Effector memory CD4-positive, alpha-beta T cell (primary cell): ENCODE measurements at regions not wholly inside any gene's neighbourhood (a gene's known extent, or its start where the extent isn't known, plus 50 kb on each side); places are given as distances from the start of the nearest gene placed in this dataset.

Experiments
- DNase-seq, 3 donors: peaks; one replicate each; pipeline ENCODE4 v3.0.0-alpha.2; 2020
- H3K27ac ChIP-seq: 2 replicates; pipeline ENCODE4 v1.7.0; 2013; ENCODE audit warnings: mild to moderate bottlenecking, low read length, moderate library complexity; ENCODE audit not compliant: insufficient read depth, poor library complexity, severe bottlenecking
- H3K27me3 ChIP-seq: replicated peaks from 2 replicates; pipeline ENCODE4 v1.7.0; 2013; ENCODE audit warnings: mild to moderate bottlenecking, low read length; ENCODE audit not compliant: insufficient read depth, control insufficient read depth, poor library complexity, severe bottlenecking
- H3K36me3 ChIP-seq: 2 replicates; pipeline ENCODE4 v1.7.0; 2013; ENCODE audit warnings: mild to moderate bottlenecking, low read length, moderate library complexity; ENCODE audit not compliant: control insufficient read depth, insufficient read depth
- H3K4me1 ChIP-seq: 2 replicates; pipeline ENCODE4 v1.7.0; 2013; ENCODE audit warnings: low read length, mild to moderate bottlenecking; ENCODE audit not compliant: control insufficient read depth, insufficient read depth, poor library complexity, severe bottlenecking
- H3K4me3 ChIP-seq: 2 replicates; pipeline ENCODE4 v1.7.0; 2013; ENCODE audit warnings: low read length, low read depth, mild to moderate bottlenecking; ENCODE audit not compliant: insufficient read depth, poor library complexity, severe bottlenecking
- H3K9me3 ChIP-seq: 2 replicates; pipeline ENCODE4 v1.7.0; 2013; ENCODE audit warnings: mild to moderate bottlenecking, low read length, moderate library complexity; ENCODE audit not compliant: control insufficient read depth

GRCh38 chr21:16181018-16181417 lies 451.2 kb downstream of the USP25 start:
- Histone ChIP-seq H3K4me3 (no peak overlapping the region), H3K4me1 (no peaks in the 10 kb centered on the region), H3K27me3 (no peaks in the 10 kb centered on the region), H3K27ac (no peak overlapping the region), H3K36me3 (no peaks in the 10 kb centered on the region), H3K9me3 (no peaks in the 10 kb centered on the region)
- no peak for DNase-seq

- no peaks in the 10 kb centered on the region for H3K9me3 ChIP-seq
- no peaks in the 10 kb centered on the region for H3K27me3 ChIP-seq
- no peak overlapping the region for H3K27ac ChIP-seq
- H3K4me3 ChIP-seq = no peak overlapping the region
- no peak for DNase-seq
- no peaks in the 10 kb centered on the region for H3K36me3 ChIP-seq
- H3K4me1 ChIP-seq = no peaks in the 10 kb centered on the region
These were observed 456.0 kb downstream of the USP25 start for GRCh38 chr21:16185766-16186165.

- Histone ChIP-seq H3K9me3 (no peaks in the 10 kb centered on the region), H3K4me1 (no peaks in the 10 kb centered on the region), H3K36me3 (no peaks in the 10 kb centered on the region), H3K27ac (no peak overlapping the region), H3K27me3 (no peaks in the 10 kb centered on the region), H3K4me3 (no peak overlapping the region)
- DNase-seq = no peak
These were observed 457.0 kb downstream of the USP25 start for GRCh38 chr21:16186742-16187141.

DNA sequence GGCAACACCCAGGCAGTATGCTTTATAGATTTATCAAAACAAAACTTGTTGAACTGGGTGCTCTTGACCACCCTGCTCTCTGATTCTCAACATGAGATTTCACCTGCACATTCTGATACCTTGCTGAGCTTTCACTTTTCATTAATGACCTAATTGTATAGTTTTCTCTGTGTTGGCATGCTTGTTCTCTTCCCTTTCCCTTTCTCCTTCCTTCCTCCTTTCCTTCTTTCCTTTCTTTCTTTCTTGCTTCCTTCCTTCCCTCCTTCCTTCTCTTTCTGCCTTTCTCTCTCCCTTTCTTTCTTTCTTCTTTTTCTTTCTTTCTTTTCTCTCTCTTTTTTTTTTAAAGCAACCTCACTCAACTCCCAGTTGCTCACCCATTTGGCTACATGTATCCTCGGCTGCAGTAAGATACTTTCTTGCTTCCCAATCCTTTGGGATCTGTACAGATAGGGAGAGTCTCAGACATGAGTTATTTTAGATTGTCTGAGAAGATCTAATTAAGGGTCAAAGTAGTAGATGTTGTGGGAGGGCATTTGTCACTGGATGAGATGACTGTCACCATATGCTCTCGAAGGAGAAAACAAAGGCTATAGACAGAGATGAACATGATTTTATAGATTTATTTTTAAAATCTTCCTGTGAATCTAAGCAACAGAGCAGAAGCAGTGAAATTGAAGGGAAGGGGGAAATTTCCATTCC lies 458.0 kb downstream of the USP25 start:
- Histone ChIP-seq H3K27me3 (no peaks in the 10 kb centered on the region), H3K36me3 (no peaks in the 10 kb centered on the region), H3K27ac (no peak overlapping the region), H3K4me3 (no peak overlapping the region), H3K9me3 (no peaks in the 10 kb centered on the region), H3K4me1 (no peaks in the 10 kb centered on the region)
- no peak for DNase-seq

GRCh38 chr21:16192902-16193301 lies 463.1 kb downstream of the USP25 start:
- H3K4me1 ChIP-seq = no peaks in the 10 kb centered on the region
- DNase-seq = no peak
- H3K4me3 ChIP-seq = no peak overlapping the region
- no peaks in the 10 kb centered on the region for H3K27me3 ChIP-seq
- H3K36me3 ChIP-seq = no peaks in the 10 kb centered on the region
- H3K27ac ChIP-seq = no peak overlapping the region
- H3K9me3 ChIP-seq = no peaks in the 10 kb centered on the region

DNA sequence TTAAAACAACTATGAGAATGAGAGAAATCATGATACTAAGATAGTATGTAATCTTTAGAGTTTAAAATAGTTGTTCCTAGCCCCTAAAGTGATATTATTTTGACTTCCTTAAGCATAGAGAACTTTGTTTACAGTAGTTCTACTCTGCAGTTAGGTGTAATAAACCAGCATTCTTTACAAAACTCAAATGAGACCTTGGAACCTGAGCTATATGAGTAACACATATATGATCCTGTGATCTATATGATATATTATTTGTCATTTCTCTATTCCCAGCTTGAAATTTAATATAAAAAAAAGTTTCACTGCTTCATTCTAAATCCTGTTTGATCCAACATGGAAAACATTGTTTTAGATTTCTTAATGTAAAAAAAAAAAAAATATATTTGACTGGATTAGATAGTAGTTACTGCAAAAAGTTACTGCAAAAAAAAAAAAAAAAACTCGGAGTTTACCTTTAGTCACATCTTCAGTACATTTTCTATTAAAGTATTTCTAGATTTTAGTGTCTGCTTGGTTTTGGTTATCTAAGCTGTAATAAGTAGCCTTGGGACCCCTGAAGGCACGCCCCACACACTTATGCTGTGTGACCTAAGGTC lies 463.8 kb downstream of the USP25 start:
- H3K27me3 ChIP-seq = no peaks in the 10 kb centered on the region
- no peak overlapping the region for H3K27ac ChIP-seq
- no peak for DNase-seq
- no peaks in the 10 kb centered on the region for H3K9me3 ChIP-seq
- H3K4me1 ChIP-seq = no peaks in the 10 kb centered on the region
- no peak overlapping the region for H3K4me3 ChIP-seq
- H3K36me3 ChIP-seq = no peaks in the 10 kb centered on the region

DNA sequence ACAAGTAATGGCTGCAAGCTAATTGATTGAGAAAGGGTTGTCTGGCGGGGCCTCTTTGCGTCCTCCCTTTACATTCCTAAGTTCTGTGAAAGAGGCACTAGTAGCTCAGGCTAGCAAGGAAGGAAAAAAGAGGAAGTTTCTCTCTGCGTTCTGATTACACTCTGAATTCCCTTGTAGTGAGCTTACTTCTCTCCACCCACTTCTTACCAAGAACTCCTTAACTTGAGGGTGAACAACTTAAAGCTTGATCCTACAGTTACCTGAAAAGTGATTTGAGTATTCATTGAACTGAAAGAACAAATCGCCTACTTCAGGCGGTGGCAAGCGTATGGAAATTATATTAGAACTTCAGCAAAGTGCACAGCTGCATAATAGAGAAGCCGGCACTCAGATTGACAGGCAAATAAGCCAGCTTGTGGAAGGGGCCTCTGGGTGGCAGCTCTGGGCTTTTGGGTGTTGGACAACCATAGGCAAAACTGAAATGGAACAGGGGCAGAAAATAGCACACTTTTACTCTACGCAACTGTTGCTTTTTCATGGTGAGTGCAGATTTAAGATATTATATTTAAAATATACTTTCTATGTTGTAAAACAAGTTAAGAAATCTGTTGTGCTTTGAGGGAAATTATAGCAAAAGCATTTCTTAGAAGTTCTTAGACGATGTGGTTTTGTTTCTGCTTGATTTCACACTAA lies 464.5 kb downstream of the USP25 start:
- H3K36me3 ChIP-seq = no peaks in the 10 kb centered on the region
- no peaks in the 10 kb centered on the region for H3K9me3 ChIP-seq
- no peak for DNase-seq
- no peaks in the 10 kb centered on the region for H3K4me1 ChIP-seq
- H3K27ac ChIP-seq = no peak overlapping the region
- H3K27me3 ChIP-seq = no peaks in the 10 kb centered on the region
- no peak overlapping the region for H3K4me3 ChIP-seq

GRCh38 chr21:16194788-16195537 lies 465.2 kb downstream of the USP25 start:
- no peak overlapping the region for H3K27ac ChIP-seq
- H3K4me3 ChIP-seq = no peak overlapping the region

DNA sequence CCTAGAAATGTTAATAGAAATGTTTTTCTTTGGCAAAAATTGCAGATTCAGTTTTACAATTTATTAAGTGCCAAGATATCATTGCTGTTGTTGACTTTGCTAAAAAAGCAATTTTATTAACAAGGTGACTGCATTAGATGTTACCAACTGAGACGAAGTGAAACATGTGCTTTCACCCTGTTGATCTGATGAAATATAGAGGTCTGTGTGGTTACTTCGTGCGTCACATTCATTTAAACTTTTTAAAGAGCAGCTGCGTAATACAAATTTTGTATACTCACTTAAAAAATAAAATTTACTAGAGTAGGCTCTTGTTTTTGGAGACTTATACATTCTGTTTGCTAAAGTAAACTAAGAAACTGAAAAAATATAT lies 465.7 kb downstream of the USP25 start:
- H3K4me3 ChIP-seq = no peak overlapping the region
- H3K27me3 ChIP-seq = no peaks in the 10 kb centered on the region
- no peaks in the 10 kb centered on the region for H3K9me3 ChIP-seq
- H3K36me3 ChIP-seq = no peaks in the 10 kb centered on the region
- H3K27ac ChIP-seq = no peak overlapping the region
- no peaks in the 10 kb centered on the region for H3K4me1 ChIP-seq
- DNase-seq = no peak

More at GRCh38 chr21:16194788-16195537, 465.2 kb downstream of the USP25 start:
- Histone ChIP-seq H3K36me3 (no peaks in the 10 kb centered on the region), H3K4me1 (no peaks in the 10 kb centered on the region), H3K9me3 (no peaks in the 10 kb centered on the region), H3K27me3 (no peaks in the 10 kb centered on the region)
- DNase-seq = no peak

GRCh38 chr21:16196001-16196400 lies 466.2 kb downstream of the USP25 start:
- Histone ChIP-seq H3K9me3 (no peaks in the 10 kb centered on the region), H3K4me1 (no peaks in the 10 kb centered on the region), H3K36me3 (no peaks in the 10 kb centered on the region), H3K27me3 (no peaks in the 10 kb centered on the region), H3K4me3 (no peak overlapping the region), H3K27ac (no peak overlapping the region)
- no peak for DNase-seq
